Nephron (organoid): ENCODE measurements at regions not wholly inside any gene's neighbourhood (a gene's known extent, or its start where the extent isn't known, plus 50 kb on each side); places are given as distances from the start of the nearest gene placed in this dataset.
"Not testable (repeated sequence)": the region's sequence is repeated elsewhere in the genome, so short reads cannot be mapped to it uniquely, and the experiment has no call there.

Experiments used
- H3K27ac Mint-ChIP-seq, 3 experiments: 2 replicates each; pipeline ENCODE4 v1.8.0; 2020; ENCODE audit warnings: mixed read lengths in 3 of 3, mild to moderate bottlenecking in 2 of 3, moderate library complexity in 1 of 3
- H3K27me3 Mint-ChIP-seq: 2 replicates; pipeline ENCODE4 v1.8.0; 2021; ENCODE audit warnings: low read depth, mild to moderate bottlenecking, moderate library complexity, mixed read lengths
- H3K36me3 Mint-ChIP-seq: 2 replicates; pipeline ENCODE4 v1.8.0; 2020; ENCODE audit warnings: low read depth, mixed read lengths
- H3K4me1 Mint-ChIP-seq: 2 replicates; pipeline ENCODE4 v1.8.0; 2020; ENCODE audit warnings: mixed read lengths
- H3K4me3 Mint-ChIP-seq, 3 experiments: 2 replicates each; pipeline ENCODE4 v1.8.0; 2020; ENCODE audit warnings: mild to moderate bottlenecking in 3 of 3, mixed read lengths in 3 of 3, moderate library complexity in 2 of 3
- H3K9me3 Mint-ChIP-seq: 2 replicates; pipeline ENCODE4 v1.8.0; 2020; ENCODE audit warnings: mixed read lengths
- TF ChIP-seq, protein P1 (sequence below), 3 experiments: fragments of 200-600 bp; sonication (generic); IDR thresholded peaks; one replicate each; pipeline ENCODE4 v1.5.0; 2021; ENCODE audit warnings: antibody characterized with exemption in 3 of 3; ENCODE audit not compliant: unreplicated experiment in 3 of 3

DNA sequence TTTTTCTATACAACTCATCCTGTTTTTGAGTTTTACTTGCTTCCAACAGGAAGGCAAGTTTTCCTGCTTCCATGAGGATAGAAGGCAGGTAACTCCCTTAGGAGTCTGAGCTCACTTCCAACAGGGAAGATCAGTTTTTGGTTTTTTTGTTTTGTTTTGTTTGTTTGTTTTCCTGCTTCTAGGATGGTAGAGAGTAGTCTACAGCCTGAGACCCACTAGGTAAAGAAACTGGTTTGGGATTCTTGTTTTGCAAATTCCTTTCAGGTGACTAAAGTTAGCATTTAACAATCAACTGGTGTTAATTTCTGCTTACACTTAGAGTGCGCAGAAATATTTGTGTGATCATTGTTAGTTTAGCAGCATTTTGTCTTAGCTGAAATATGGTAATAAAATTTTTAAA, 227.8 kb upstream of the TACR3 start:
- TF ChIP-seq, protein P1, sequence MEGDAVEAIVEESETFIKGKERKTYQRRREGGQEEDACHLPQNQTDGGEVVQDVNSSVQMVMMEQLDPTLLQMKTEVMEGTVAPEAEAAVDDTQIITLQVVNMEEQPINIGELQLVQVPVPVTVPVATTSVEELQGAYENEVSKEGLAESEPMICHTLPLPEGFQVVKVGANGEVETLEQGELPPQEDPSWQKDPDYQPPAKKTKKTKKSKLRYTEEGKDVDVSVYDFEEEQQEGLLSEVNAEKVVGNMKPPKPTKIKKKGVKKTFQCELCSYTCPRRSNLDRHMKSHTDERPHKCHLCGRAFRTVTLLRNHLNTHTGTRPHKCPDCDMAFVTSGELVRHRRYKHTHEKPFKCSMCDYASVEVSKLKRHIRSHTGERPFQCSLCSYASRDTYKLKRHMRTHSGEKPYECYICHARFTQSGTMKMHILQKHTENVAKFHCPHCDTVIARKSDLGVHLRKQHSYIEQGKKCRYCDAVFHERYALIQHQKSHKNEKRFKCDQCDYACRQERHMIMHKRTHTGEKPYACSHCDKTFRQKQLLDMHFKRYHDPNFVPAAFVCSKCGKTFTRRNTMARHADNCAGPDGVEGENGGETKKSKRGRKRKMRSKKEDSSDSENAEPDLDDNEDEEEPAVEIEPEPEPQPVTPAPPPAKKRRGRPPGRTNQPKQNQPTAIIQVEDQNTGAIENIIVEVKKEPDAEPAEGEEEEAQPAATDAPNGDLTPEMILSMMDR (IDR thresholded peaks at IDR 0.05; ENCODE audit: unreplicated experiment in 3 of 3): no peak
- no peaks in the 10 kb centered on the region for H3K27me3 Mint-ChIP-seq
- H3K27ac Mint-ChIP-seq: no peak overlapping the region
- peaks cover 8% of the 10 kb centered on the region for H3K9me3 Mint-ChIP-seq
- H3K4me1 Mint-ChIP-seq: no peaks in the 10 kb centered on the region
- no peaks in the 10 kb centered on the region for H3K36me3 Mint-ChIP-seq
- no peak overlapping the region for H3K4me3 Mint-ChIP-seq

DNA sequence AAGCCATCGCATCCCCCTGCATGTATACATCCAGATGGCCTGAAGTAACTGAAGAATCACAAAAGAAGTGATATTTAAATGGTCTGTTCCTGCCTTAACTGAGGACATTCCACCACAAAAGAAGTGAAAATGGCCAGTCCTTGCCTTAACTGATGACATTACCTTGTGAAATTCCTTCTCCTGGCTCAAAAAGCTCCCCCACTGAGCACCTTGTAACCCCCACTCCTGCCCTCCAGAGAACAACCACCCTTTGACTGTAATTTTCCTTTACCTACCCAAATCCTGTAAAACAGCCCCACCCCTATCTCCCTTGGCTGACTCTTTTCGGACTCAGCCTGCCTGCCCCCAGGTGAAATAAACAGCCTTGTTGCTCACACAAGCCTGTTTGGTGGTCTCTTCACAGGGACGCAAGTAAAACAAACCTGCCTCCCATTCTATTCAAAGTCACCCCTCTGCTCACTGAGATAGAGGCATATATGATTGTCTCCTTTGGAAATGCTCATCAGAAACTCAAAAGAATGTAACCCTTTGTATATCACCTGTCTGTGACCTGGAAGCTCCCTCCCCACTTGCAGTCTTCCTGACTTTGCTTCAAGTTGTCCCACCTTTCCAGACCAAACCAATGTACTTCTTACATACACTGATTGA, 227.0 kb upstream of the TACR3 start:
- not testable (repeated sequence) for H3K27me3 Mint-ChIP-seq, H3K36me3 Mint-ChIP-seq, H3K27ac Mint-ChIP-seq, H3K4me1 Mint-ChIP-seq, H3K9me3 Mint-ChIP-seq, H3K4me3 Mint-ChIP-seq

DNA sequence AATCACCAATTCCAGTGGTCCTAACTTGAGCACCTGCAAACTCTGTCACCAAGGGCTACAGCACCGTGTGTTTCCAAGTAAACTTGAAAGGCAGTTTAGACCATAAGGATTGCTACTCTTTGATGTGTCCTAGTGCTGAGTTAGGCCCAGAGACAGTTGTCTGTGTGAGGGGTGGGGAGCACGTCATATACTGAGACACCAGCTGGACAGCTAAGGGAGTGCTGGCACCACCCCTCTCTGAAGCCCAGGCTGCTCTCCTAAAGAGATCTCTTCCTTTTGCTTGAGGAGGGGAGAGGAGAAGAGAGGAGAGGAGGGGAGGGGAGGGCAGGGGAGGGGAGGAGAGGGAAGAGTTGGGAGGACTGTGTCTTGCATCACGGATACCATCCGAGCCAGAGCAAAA, 218.7 kb upstream of the TACR3 start:
- H3K9me3 Mint-ChIP-seq: no peaks in the 10 kb centered on the region
- TF ChIP-seq, protein P1 (IDR thresholded peaks at IDR 0.05; ENCODE audit: unreplicated experiment in 3 of 3): no peak
- no peaks in the 10 kb centered on the region for H3K27me3 Mint-ChIP-seq
- no peaks in the 10 kb centered on the region for H3K4me1 Mint-ChIP-seq
- H3K36me3 Mint-ChIP-seq: no peaks in the 10 kb centered on the region
- H3K27ac Mint-ChIP-seq: no peak overlapping the region
- H3K4me3 Mint-ChIP-seq: no peak overlapping the region

DNA sequence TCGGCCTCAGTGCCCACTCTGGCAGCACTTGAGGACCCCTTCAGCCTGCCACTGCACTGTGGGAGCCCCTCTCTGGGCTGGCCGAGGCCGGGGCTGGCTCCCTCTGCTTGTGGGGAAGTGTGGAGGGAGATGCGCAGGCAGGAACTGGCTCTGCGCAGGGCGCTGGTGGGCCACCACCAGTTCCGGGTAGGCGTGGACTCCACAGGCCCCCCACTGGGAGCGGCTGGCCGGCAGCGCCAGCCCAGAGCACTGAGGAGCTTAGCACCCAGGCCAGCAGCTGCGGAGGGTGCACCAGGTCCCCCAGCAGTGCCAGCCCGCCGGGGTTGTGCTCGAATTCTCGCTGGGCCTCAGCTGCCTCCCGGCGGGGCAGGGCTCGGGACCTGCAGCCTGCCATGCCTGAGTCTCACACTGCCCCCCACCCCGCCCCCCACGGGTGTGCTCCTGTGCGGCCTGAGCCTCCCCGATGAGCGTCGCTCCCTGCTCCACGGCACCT, 216.9 kb upstream of the TACR3 start:
- H3K4me1 Mint-ChIP-seq: no peaks in the 10 kb centered on the region
- H3K4me3 Mint-ChIP-seq: no peak overlapping the region
- no peaks in the 10 kb centered on the region for H3K36me3 Mint-ChIP-seq
- TF ChIP-seq, protein P1 (IDR thresholded peaks at IDR 0.05; ENCODE audit: unreplicated experiment in 3 of 3): no peak
- H3K27ac Mint-ChIP-seq: no peak overlapping the region
- no peaks in the 10 kb centered on the region for H3K27me3 Mint-ChIP-seq
- H3K9me3 Mint-ChIP-seq: no peaks in the 10 kb centered on the region

DNA sequence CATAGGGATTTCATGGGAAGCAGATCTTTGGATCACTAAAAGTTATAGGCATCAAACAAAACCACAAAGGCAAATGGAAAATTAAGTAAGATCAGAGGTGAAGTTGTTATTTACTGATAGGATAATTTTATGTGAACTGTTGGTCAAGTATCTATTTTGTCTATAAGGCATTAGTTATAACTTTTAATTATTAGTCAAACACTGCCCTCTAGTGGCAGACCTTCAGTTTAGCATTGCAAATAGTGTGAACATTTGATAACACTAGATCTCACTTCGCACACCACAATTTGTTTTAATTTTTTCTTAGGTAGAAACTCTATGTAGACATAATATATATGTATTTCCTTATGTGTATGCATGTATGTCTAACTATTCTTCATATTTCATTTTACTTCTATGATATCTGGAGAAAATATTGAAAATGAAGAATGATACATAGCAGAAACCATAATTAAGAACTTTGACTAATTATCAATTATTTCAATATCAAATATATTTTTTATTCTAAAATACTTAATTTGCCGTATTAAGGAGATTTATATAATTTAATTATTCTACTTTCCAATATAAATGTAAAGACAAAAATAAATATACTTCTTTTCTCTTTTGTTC, 214.5 kb upstream of the TACR3 start:
- TF ChIP-seq, protein P1 (IDR thresholded peaks at IDR 0.05; ENCODE audit: unreplicated experiment in 3 of 3): peak; percentile 78 to 87 (median 79)
- H3K36me3 Mint-ChIP-seq: no peaks in the 10 kb centered on the region
- no peak overlapping the region for H3K27ac Mint-ChIP-seq
- H3K4me1 Mint-ChIP-seq: no peaks in the 10 kb centered on the region
- no peaks in the 10 kb centered on the region for H3K9me3 Mint-ChIP-seq
- H3K4me3 Mint-ChIP-seq: no peak overlapping the region
- no peaks in the 10 kb centered on the region for H3K27me3 Mint-ChIP-seq

DNA sequence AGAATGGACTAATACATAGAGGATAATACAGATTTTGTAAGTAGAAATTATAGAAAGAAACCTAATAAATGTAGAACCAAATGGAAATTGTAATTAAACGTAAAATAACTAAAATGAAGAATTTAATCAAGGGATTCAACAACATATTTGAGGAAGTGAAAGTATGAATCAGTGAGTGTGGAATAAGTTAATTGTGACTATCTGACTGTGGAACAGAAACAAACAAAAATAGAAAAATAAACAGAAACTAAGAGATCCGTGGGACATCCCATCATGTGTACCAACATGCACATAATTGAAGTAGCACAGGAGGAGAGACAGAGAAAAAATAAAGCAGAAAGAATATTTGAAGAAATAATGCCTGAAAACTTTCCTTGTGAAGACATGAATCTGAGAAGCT, 208.6 kb upstream of the TACR3 start:
- TF ChIP-seq, protein P1 (IDR thresholded peaks at IDR 0.05; ENCODE audit: unreplicated experiment in 3 of 3): no peak
- Mint-ChIP-seq H3K36me3 (no peaks in the 10 kb centered on the region), H3K4me1 (no peaks in the 10 kb centered on the region), H3K27ac (no peak overlapping the region), H3K4me3 (no peak overlapping the region), H3K27me3 (no peaks in the 10 kb centered on the region), H3K9me3 (no peaks in the 10 kb centered on the region)
